Uterus (tissue), 2 donors: ENCODE measurements at regions not wholly inside any gene's neighbourhood (a gene's known extent, or its start where the extent isn't known, plus 50 kb on each side); places are given as distances from the start of the nearest gene placed in this dataset.

Experiments used
- CTCF ChIP-seq, 4 experiments: fragments of 200-600 bp in 2 of 4; fragments of 450-650 bp in 2 of 4; sonication (generic) in 2 of 4; IDR thresholded peaks; one replicate each; pipeline ENCODE4 v1.5.1; 2016 to 2019; ENCODE audit warnings: antibody characterized with exemption in 4 of 4, mild to moderate bottlenecking in 2 of 4, moderate library complexity in 1 of 4
- POLR2A ChIP-seq, 2 donors: fragments of 450-650 bp; IDR thresholded peaks; one replicate each; pipeline ENCODE4 v1.6.1; 2016; ENCODE audit warnings: antibody characterized with exemption in 2 of 2, mild to moderate bottlenecking in 1 of 2, moderate library complexity in 1 of 2

GRCh38 chr17:43327834-43328420 lies 70.9 kb upstream of the ARL4D start:
- TF ChIP-seq CTCF (IDR thresholded peaks at IDR 0.05) (no peak), POLR2A (IDR thresholded peaks at IDR 0.05) (no peak)
